K562 (cell line): ENCODE measurements at regions not wholly inside any gene's neighbourhood (a gene's known extent, or its start where the extent isn't known, plus 50 kb on each side); places are given as distances from the start of the nearest gene placed in this dataset.

Experiments used
- ATAC-seq: fragments of 200-7000 bp; cut with Tn5 transposase; 3 replicates; pipeline ENCODE4 v1.9.1; 2020; ENCODE audit warnings: moderate library complexity
- BruUV-seq: library from RNA; stranded (reverse); fragments of 400-500 nt; replicated peaks from 2 replicates; lab custom pipeline; 2021; lab: Mats Ljungman, UMichigan
- CTCF ChIA-PET: fragments of 300-600 bp; formaldehyde crosslinking; extraction: SDS; loops from one replicate; lab custom pipeline; 2021; ENCODE audit warnings: low intra/inter-chr PET ratio; lab: Yijun Ruan, JAX
- POLR2A ChIA-PET: fragments of 300-600, 350-650 bp; sonication (Branson Sonifier 250); formaldehyde crosslinking; extraction: SDS; loops from one replicate; lab custom pipeline; 2021; ENCODE audit warnings: antibody characterized with exemption, inconsistent platforms; lab: Yijun Ruan, JAX
- DNase-seq, 4 experiments: peaks; one replicate each; pipeline versions ENCODE4 v3.0.0 to v3.0.0-alpha.2; 2011 to 2018; ENCODE audit warnings: low spot score in 3 of 4, mixed read lengths in 3 of 4; ENCODE audit errors: extremely low read depth in 1 of 4
- FAIRE-seq: peaks from 2 replicates; lab custom pipeline; 2011; peaks lifted over from hg19 to GRCh38; lab: Jason Lieb, UNC
- H2AFZ ChIP-seq: 2 replicates; pipeline ENCODE4 v1.6.0; 2011; ENCODE audit warnings: low read depth, low read length, control low read depth, inconsistent platforms
- H3K27ac ChIP-seq: fragments of 200-600 bp; 3 replicates; pipeline ENCODE4 v1.8.0; 2011; ENCODE audit warnings: low read depth, mild to moderate bottlenecking, control low read depth, inconsistent platforms, low read length, moderate library complexity, mixed read lengths; ENCODE audit errors: extremely low read depth
- H3K27me3 ChIP-seq, 2 experiments: fragments of 300-600 bp in 1 of 2; 2 replicates in 1 of 2; 3 replicates in 1 of 2; pipeline versions ENCODE4 v1.6.0 to v1.8.0; 2011; ENCODE audit warnings: inconsistent platforms in 2 of 2, low read length in 2 of 2, mild to moderate bottlenecking in 1 of 2, mixed read lengths in 1 of 2, moderate library complexity in 1 of 2; ENCODE audit not compliant: control insufficient read depth in 2 of 2, insufficient read depth in 2 of 2
- H3K36me3 ChIP-seq: fragments of 300-600 bp; 3 replicates; pipeline ENCODE4 v1.8.0; 2011; ENCODE audit warnings: mild to moderate bottlenecking, low read length, inconsistent platforms; ENCODE audit not compliant: control insufficient read depth, insufficient read depth
- H3K4me1 ChIP-seq, 2 experiments: fragments of 200-600 bp in 1 of 2; replicated peaks in 1 of 2; 2 replicates in 1 of 2; 3 replicates in 1 of 2; pipeline versions ENCODE4 v1.5.1 to v1.8.0; 2011; ENCODE audit warnings: inconsistent platforms in 2 of 2, low read length in 2 of 2, mild to moderate bottlenecking in 1 of 2, mixed read lengths in 1 of 2, moderate library complexity in 1 of 2; ENCODE audit not compliant: control insufficient read depth in 2 of 2, insufficient read depth in 2 of 2
- H3K4me2 ChIP-seq: 2 replicates; pipeline ENCODE4 v1.6.1; 2011; ENCODE audit warnings: low read length, control low read depth, inconsistent platforms, mixed read lengths; ENCODE audit not compliant: insufficient read depth
- H3K4me3 ChIP-seq: fragments of 200-600 bp; sonication (generic), shearing (Covaris generic); 2 replicates; pipeline ENCODE4 v1.5.1; 2016; ENCODE audit warnings: control low read depth, inconsistent platforms
- H3K79me2 ChIP-seq: fragments of 200-600 bp; 3 replicates; pipeline ENCODE4 v1.8.0; 2011; ENCODE audit warnings: low read length, inconsistent platforms; ENCODE audit not compliant: control insufficient read depth, insufficient read depth
- H3K9ac ChIP-seq, 2 experiments: 2 replicates each; pipeline versions ENCODE4 v1.6.0 to v1.6.1; 2011; ENCODE audit warnings: low read depth in 2 of 2, low read length in 2 of 2, control low read depth in 1 of 2, inconsistent platforms in 1 of 2, mild to moderate bottlenecking in 1 of 2, mixed read lengths in 1 of 2; ENCODE audit not compliant: insufficient read depth in 1 of 2
- H3K9me1 ChIP-seq: one replicate; pipeline ENCODE4 v1.6.0; 2011; ENCODE audit warnings: inconsistent platforms, mild to moderate bottlenecking, low read length, moderate library complexity; ENCODE audit not compliant: control insufficient read depth, insufficient read depth
- H3K9me3 ChIP-seq: replicated peaks from 2 replicates; pipeline ENCODE4 v1.5.1; 2011; ENCODE audit warnings: low read depth, low read length, inconsistent platforms; ENCODE audit not compliant: control insufficient read depth, insufficient read depth
- H4K20me1 ChIP-seq: replicated peaks from 2 replicates; pipeline ENCODE4 v1.6.1; 2011; ENCODE audit warnings: low read length, inconsistent platforms, mixed read lengths; ENCODE audit not compliant: control insufficient read depth, insufficient read depth
- C11orf30 ChIP-seq: fragments of 450-650 bp; IDR thresholded peaks from 2 replicates; pipeline ENCODE4 v1.6.1; 2016; ENCODE audit warnings: low read depth, mild to moderate bottlenecking
- CBFB ChIP-seq: sonication (generic); formaldehyde crosslinking; IDR thresholded peaks from 2 replicates; pipeline ENCODE4 v1.4.0; 2020; ENCODE audit warnings: mild to moderate bottlenecking, missing genetic modification reagents
- NFXL1 ChIP-seq: fragments of 450-650 bp; formaldehyde crosslinking; IDR thresholded peaks from 2 replicates; pipeline ENCODE4 v1.4.0; 2021; ENCODE audit warnings: mild to moderate bottlenecking
- PPARD ChIP-seq: fragments of 250-450 bp; sonication (Bioruptor Pico); IDR thresholded peaks from 2 replicates; pipeline ENCODE4 v1.8.0; 2022; ENCODE audit warnings: inconsistent platforms, mild to moderate bottlenecking, moderate library complexity
- PYGO2 ChIP-seq: fragments of 450-650 bp; IDR thresholded peaks from 2 replicates; pipeline ENCODE4 v1.6.1; 2016; ENCODE audit warnings: mild to moderate bottlenecking, missing genetic modification characterization, moderate library complexity, missing compliant biosample characterization
- SAFB ChIP-seq: fragments of 200-400 bp; formaldehyde crosslinking; IDR thresholded peaks from 2 replicates; pipeline ENCODE4 v1.6.1; 2017; ENCODE audit warnings: low read depth, low read length, borderline replicate concordance
- SMARCE1 ChIP-seq: fragments of 450-650 bp; IDR thresholded peaks from 2 replicates; pipeline ENCODE4 v1.7.1; 2016; ENCODE audit warnings: mild to moderate bottlenecking
- SNRNP70 ChIP-seq: fragments of 200-400 bp; formaldehyde crosslinking; optimal IDR thresholded peaks from 2 replicates; pipeline ENCODE3; 2017; ENCODE audit warnings: low read depth, low read length
- STAG1 ChIP-seq: sonication (generic); formaldehyde crosslinking; IDR thresholded peaks from 2 replicates; pipeline ENCODE4 v1.5.0; 2020; ENCODE audit warnings: missing genetic modification reagents, borderline replicate concordance
- TAL1 ChIP-seq: fragments of 450-650 bp; IDR thresholded peaks from 2 replicates; pipeline ENCODE4 v1.6.1; 2016; ENCODE audit warnings: mild to moderate bottlenecking
- ZBTB8A ChIP-seq: fragments of 450-650 bp; IDR thresholded peaks from 2 replicates; pipeline ENCODE4 v1.6.1; 2018; ENCODE audit warnings: mild to moderate bottlenecking, moderate library complexity; ENCODE audit not compliant: partially characterized antibody
- ZNF175 ChIP-seq: fragments of 200-800 bp; sonication (Bioruptor generic); IDR thresholded peaks from 2 replicates; pipeline ENCODE4 v1.6.1; 2016; ENCODE audit warnings: low read depth, mild to moderate bottlenecking, missing genetic modification characterization, missing compliant biosample characterization
- ZNF217 ChIP-seq: sonication (generic); formaldehyde crosslinking; IDR thresholded peaks from 2 replicates; pipeline ENCODE4 v1.8.0; 2022; ENCODE audit warnings: mild to moderate bottlenecking, missing genetic modification reagents
- ZSCAN32 ChIP-seq: fragments of 450-650 bp; formaldehyde crosslinking; IDR thresholded peaks from 2 replicates; pipeline ENCODE4 v1.4.0; 2020; ENCODE audit warnings: mild to moderate bottlenecking, moderate library complexity
- WGBS: fragments of 100-300 bp; shearing (Covaris generic); methylation state at CpG from one replicate; pipeline ENCODE4 v1.1.6; 2016; ENCODE audit warnings: low coverage, mixed read lengths; ENCODE audit not compliant: insufficient coverage; ENCODE audit errors: missing lambda C conversion rate; 5-methylcytosine and 5-hydroxymethylcytosine counted together
- in situ Hi-C: fragments of 300-500 bp; cut with MboI; formaldehyde crosslinking; loops from 4 replicates; pipeline ENCODE4 v1.15.0; 2018; ENCODE audit warnings: inconsistent platforms, mixed read lengths
- intact Hi-C: fragments of 100-400 bp; cut with micrococcal nuclease; formaldehyde crosslinking; loops from 2 replicates; pipeline ENCODE4 v1.14.2; 2022
- TF ChIP-seq, protein P1 (sequence below): fragments of 450-650 bp; IDR thresholded peaks from 2 replicates; pipeline ENCODE4 v1.6.1; 2017; ENCODE audit warnings: antibody characterized with exemption
- TF ChIP-seq, protein P2 (sequence below): sonication (generic); formaldehyde crosslinking; IDR thresholded peaks from 2 replicates; pipeline ENCODE4 v1.8.1; 2023; ENCODE audit warnings: mild to moderate bottlenecking, missing genetic modification reagents
- TF ChIP-seq, protein P3 (sequence below): fragments of 250-450 bp; sonication (Bioruptor Pico); IDR thresholded peaks from 2 replicates; pipeline ENCODE4 v1.5.0; 2021; ENCODE audit warnings: mild to moderate bottlenecking, moderate library complexity

DNA sequence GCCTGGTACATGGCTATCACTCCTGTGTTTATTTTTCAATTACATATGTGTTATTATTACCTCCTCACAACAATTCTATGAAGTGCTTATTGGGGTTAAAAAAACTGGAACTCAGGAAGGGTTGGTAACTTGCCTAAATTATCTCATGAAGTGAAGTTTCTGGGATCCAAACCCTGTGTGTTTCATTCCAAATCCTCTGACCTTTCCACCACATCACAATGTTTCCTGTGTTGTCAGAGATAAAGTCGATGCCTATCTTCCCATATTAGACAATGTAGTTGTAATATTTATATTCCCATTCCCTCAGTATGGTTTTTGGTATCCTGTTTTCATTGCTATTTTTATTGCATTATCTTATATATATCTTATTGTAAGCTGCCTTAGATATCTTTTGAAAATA lies 269.1 kb upstream of the CFAP20DC start:
- no peak overlapping the region for H3K27ac ChIP-seq
- in situ Hi-C loops: no loop called here
- POLR2A ChIA-PET: no interaction called here
- ATAC-seq (no peak), DNase-seq (no peak), FAIRE-seq (no peak)
- H3K9ac ChIP-seq: no peak overlapping the region
- H3K79me2 ChIP-seq: no peaks in the 10 kb centered on the region
- no peaks in the 10 kb centered on the region for H3K4me1 ChIP-seq
- no peak overlapping the region for H3K4me2 ChIP-seq
- intact Hi-C loops: no loop called here
- CTCF ChIA-PET: no interaction called here
- BruUV-seq: no TSS peak
- H3K9me1 ChIP-seq: no peaks in the 10 kb centered on the region
- no peaks in the 10 kb centered on the region for H4K20me1 ChIP-seq
- H2AFZ ChIP-seq: no peak overlapping the region
- no peak overlapping the region for H3K4me3 ChIP-seq
- no peaks in the 10 kb centered on the region for H3K9me3 ChIP-seq
- H3K36me3 ChIP-seq: no peaks in the 10 kb centered on the region
- no peaks in the 10 kb centered on the region for H3K27me3 ChIP-seq
- WGBS: 0% methylated on average over 1 of the region's 1 CpG
- TF ChIP-seq, protein P1, sequence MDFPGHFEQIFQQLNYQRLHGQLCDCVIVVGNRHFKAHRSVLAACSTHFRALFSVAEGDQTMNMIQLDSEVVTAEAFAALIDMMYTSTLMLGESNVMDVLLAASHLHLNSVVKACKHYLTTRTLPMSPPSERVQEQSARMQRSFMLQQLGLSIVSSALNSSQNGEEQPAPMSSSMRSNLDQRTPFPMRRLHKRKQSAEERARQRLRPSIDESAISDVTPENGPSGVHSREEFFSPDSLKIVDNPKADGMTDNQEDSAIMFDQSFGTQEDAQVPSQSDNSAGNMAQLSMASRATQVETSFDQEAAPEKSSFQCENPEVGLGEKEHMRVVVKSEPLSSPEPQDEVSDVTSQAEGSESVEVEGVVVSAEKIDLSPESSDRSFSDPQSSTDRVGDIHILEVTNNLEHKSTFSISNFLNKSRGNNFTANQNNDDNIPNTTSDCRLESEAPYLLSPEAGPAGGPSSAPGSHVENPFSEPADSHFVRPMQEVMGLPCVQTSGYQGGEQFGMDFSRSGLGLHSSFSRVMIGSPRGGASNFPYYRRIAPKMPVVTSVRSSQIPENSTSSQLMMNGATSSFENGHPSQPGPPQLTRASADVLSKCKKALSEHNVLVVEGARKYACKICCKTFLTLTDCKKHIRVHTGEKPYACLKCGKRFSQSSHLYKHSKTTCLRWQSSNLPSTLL: no peak
- TF ChIP-seq NFXL1: no peak
- no peak for TF ChIP-seq SAFB
- TF ChIP-seq, protein P2, sequence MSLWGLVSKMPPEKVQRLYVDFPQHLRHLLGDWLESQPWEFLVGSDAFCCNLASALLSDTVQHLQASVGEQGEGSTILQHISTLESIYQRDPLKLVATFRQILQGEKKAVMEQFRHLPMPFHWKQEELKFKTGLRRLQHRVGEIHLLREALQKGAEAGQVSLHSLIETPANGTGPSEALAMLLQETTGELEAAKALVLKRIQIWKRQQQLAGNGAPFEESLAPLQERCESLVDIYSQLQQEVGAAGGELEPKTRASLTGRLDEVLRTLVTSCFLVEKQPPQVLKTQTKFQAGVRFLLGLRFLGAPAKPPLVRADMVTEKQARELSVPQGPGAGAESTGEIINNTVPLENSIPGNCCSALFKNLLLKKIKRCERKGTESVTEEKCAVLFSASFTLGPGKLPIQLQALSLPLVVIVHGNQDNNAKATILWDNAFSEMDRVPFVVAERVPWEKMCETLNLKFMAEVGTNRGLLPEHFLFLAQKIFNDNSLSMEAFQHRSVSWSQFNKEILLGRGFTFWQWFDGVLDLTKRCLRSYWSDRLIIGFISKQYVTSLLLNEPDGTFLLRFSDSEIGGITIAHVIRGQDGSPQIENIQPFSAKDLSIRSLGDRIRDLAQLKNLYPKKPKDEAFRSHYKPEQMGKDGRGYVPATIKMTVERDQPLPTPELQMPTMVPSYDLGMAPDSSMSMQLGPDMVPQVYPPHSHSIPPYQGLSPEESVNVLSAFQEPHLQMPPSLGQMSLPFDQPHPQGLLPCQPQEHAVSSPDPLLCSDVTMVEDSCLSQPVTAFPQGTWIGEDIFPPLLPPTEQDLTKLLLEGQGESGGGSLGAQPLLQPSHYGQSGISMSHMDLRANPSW (CRISPR knock-in tag): no peak
- TF ChIP-seq C11orf30: no peak
- TF ChIP-seq ZNF217 (CRISPR knock-in tag): no peak
- TF ChIP-seq SNRNP70: no peak
- TF ChIP-seq, protein P3, sequence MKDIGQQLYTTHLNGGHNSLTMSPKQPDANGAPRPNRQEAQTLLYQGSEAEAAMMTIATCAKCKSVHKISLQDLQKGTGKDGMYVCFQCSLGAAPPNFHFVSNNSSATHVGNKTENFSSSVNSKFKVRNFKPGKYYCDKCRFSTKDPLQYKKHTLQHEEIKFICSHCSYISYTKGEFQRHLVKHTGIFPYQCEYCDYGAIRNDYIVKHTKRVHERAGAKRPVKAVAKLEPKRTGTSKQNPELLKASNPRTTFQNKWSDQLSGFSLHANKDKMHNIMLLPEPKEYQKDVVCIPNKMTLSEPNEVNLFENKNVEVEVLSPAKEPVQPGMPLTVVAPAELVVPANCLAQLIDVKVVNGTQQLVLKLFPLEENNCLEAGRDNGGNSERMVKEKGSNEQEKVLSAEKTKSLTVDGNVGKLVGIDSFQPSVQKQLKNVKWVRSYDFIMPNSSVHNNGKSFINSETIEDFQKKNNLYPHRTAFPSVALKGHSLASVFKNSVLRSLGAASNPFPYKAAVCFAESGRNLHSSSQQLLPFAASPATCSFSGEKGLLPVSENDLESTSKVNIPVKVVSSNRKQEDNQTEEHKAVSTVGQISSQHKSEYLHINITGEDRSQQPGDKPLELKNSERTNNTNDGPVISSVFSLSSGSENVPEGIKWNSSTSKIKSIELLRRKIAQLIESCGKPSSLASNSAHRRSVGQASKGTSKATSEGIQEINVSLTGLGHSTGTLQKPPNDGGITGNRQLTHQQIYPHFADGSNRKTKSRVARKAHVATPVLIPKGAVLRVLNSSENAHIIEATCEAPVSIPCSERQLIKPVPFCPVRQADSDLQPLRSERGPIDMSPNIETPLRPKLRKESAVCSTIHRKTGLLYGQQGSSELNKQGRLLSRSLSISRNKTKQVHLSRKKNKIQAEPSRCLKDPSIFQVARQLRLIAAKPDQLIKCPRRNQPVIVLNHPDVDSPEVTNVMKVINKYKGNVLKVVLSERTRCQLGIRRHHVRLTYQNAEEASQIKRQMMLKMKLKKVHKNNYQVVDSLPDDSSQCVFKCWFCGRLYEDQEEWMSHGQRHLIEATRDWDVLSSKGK (CRISPR knock-in tag): no peak
- TF ChIP-seq ZSCAN32 (CRISPR knock-in tag): no peak
- no peak for TF ChIP-seq TAL1
- no peak for TF ChIP-seq STAG1 (CRISPR knock-in tag)
- no peak for TF ChIP-seq ZNF175
- TF ChIP-seq CBFB: no peak
- no peak for TF ChIP-seq PYGO2 (tag)
- no peak for TF ChIP-seq ZBTB8A
- no peak for TF ChIP-seq PPARD (CRISPR knock-in tag)
- TF ChIP-seq SMARCE1: no peak
